CD4-positive, alpha-beta T cell treated with Interleukin-15 for 4 hours (primary cell): ENCODE measurements at regions not wholly inside any gene's neighbourhood (a gene's known extent, or its start where the extent isn't known, plus 50 kb on each side); places are given as distances from the start of the nearest gene placed in this dataset.
"Not testable (repeated sequence)": the region's sequence is repeated elsewhere in the genome, so short reads cannot be mapped to it uniquely, and the experiment has no call there.

Experiments used
- DNase-seq: peaks from one replicate; pipeline ENCODE4 v3.0.0-alpha.2; 2020; ENCODE audit warnings: low spot score

DNA sequence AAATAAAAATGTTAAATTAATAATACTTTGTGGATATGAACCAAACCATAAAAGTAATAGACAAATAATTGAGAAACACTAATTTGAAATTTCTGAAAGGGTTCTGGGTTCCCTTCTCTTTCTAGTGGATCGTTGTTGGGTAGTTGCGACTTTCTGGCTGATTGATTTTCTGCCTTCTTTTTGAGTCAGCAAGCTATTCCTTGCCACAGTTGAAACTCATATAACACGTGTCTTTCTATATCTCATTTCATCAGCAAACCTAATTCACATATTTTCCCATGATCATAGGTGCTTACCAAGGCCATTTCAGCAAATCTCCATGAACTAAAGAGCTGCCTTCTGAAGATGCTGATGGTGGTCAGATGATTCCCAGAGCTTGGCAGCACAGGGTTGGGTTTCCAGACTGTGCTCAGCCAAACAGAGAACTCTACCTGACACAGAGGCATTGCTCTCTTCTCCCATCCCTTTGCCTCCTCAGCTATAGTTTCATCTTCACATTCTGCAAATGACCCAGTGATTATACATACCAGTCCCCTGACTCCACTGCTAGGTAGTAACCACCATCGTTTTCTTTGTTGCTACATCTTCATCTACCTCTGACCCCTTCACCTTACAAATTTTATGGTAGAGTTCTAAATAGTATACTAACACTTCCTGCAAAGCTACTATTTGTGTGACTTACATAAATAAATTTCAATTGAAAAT is 383.9 kb upstream of the DPH6 start:
- no peak for DNase-seq

DNA sequence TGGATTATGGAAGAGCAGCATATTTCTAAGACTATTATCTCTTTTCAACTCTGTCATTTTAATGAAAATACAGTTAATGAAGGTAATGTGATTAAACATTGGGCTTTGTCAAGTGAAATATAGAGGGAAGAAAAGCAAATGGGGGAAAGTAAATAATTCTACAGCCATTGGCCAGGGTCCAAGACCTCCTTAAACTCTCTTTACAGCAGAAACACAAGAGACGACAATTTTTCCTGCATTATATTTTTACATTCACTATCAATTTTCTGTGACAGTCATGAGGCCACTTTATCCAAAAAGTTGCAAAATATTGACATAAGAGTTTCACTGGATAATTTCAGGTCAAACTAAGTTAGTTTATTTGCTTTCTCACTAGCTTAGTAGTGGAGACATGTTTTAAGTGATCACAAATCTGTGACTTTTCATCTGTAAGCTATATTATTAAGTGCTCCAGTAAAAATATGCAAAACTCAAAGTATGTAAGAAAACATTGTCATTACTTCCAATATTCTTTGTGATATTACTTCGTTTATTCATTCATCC is 385.9 kb upstream of the DPH6 start:
- no peak for DNase-seq

DNA sequence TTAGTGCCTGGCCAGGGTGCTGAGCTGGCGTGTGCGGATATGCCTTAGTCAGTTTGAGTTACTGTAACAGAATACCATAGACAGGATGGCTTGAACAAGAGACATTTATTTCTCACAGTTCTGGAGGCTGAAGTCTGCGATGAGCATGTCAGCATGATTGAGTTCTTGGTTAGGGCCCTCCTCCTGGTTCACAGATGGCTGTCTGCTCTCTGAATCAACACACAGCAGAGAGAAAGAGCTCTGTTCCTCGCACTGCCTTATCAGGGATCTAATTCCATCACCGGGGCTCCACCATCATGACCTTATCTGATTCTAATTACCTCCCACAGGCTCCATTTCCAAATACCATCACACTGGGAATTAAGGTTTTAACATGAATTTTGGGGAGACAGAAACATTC is 386.6 kb upstream of the DPH6 start:
- no peak for DNase-seq

DNA sequence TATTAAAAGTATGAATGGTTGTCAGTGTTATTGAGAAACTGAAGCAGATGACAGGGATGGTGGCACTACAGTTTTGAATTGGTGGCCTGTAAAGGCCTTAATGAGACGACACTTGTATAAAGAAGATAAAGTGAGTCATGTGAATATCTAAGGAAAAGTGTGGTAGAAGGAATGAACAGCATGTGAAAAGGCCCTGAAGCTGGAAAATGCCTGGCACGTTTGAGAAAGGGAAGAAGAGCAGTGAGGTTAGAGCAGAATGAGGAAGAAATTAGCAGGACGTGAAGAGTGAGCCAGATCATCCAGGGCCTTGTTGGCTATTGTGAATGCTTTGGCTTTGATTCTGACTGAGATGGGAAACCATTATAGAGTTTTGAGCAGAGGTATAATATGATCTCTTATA is 387.6 kb upstream of the DPH6 start:
- no peak for DNase-seq

DNA sequence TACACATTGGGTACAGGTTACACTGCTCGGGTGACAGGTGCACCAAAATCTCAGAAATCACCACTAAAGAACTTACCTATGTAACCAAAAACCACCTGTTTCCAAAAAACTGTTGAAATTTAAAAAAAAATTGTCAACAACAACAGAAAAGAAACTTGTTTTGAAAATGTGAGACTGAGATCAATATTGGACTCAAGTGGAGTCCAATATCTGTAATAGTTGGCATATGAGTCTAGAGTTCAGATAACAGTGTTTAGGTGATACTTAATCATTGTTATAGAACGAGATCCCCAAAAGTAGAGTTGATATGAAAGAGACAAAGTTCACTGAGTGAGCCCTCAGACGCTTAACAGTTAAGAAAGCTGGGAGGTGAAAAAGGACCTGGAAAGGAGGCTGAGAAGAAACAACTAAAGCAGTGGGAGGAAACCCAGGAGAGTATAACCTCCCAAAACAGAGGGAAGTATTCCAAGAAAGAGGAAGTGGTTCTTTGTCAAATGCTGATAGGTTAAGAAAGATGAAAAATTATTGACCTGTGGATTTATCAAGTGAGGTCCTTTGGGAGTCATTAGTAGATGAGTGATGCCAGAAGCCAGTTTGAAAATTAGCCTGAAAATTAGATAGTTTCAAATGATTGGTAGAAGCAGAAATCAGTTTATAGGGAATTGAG is 388.6 kb upstream of the DPH6 start:
- DNase-seq: no peak

DNA sequence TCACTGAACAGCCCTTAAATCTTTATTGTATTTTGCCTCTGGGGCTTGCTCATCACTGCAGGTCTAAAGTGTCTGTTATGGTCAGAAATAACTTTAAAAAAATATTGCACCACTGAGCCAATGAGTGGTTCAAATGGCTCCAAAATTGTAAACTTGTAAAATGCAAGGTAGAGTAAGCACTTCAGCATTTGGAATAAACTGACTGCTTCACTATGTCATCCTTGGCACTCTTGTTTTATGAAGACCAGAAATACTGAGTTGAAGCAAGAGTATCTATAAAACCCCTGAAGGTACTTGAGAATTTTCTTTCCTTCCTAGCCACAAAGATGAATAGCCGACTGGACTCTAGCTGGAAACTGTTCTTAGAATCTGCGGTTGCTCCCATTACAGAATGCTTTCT is 390.3 kb upstream of the DPH6 start:
- no peak for DNase-seq

DNA sequence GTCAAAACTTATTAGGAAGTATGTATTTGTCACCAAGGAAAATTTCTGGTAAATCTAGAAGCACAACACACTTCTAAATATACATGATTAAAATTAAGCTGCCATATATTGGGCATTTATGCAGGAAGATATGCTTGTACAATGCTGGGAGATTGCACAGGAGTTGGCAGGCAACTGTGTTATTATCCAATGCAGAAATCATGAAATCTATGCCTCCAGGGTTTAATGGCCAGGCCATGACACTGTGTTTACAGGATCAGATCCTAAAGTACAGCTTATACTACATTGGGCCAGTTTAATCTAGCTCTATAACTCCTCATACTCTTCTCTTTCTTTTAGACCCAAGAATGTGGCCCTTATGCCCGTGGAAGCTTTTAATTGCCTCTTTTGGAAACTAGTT is 391.4 kb upstream of the DPH6 start:
- no peak for DNase-seq

DNA sequence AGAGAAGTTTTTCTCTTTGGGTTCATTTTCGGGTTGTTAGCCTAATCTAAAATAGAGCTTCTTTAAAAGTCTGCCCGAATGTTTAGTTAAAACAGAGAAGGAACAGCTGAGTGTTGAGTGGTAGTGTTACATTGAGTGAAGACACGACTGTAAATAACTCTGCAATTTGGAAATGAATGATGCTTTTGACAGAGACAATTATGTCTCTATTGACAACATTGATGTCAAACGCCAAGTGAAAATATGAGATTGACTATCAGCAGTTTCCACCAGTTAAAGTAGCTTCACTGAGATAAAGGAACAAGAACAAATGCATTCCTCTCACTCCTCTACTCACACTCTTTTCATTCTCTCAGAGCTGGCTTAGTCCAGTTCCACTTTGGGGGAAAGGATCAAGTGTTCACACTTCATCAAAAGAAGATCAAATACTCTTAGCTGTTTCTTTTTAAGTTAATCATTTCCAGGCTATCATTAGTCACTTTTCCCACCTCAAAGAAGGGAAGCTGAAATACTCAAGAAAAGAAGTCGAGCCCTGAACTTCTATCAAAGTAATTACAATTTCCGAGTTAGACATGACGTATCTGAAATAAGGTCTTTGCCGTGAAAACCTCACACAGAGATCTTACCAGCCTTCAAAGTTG is 399.1 kb upstream of the DPH6 start:
- DNase-seq: no peak

DNA sequence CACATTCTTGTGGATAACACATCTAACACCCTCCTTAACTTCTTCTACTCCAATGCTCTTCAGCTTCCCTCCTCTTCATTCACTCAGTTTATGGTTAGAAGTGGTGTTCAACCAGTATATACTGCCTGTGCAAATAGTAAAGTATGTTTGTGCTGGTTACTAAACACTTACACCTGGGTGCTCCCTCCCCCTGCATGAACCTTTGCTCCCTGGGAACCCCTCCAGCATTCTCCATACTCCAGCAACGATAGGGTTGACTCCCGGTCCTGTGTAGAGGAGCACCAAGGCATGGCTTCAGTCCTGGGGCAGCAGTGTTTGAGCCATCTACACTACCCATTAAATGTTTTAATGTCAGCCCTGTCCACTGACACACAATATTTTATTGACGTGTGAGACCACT is 407.5 kb upstream of the DPH6 start:
- no peak for DNase-seq

DNA sequence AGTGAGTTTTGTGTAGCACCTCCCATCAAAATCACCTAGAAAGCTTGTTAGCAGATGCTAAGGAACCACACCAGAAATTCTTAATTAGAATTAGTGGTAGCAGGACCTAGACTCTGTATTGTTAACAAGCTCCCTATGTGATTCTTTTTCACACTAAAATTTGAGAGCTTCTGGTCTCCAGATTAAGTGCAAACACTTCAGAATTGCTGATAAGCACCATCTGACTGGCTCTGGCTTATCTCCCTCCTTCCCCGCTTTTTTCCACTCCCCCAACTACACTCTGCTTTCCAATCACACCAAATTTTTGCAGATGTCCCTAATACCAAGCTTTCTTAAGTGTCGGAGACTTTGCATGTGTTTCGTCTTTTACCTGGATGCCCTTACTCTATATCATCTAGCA is 410.1 kb upstream of the DPH6 start:
- no peak for DNase-seq

DNA sequence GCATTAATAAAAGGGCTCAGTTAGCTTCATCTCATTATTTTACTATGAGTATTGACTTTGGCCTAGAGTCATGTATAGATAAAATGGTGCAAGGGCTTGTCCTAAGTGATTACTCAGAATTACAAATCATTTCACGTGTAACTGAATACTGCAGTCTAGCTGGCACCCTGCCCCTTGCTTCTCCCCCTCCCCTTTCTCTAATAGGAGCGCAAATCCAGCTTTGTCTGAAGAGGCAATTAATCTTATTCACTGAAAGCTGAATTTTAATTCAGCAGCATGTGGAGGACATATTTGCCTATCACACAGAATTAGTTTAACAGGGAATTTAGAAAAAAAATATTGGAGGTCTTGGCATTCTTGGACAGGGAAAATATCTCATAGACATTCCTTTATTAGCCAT is 412.1 kb upstream of the DPH6 start:
- no peak for DNase-seq

DNA sequence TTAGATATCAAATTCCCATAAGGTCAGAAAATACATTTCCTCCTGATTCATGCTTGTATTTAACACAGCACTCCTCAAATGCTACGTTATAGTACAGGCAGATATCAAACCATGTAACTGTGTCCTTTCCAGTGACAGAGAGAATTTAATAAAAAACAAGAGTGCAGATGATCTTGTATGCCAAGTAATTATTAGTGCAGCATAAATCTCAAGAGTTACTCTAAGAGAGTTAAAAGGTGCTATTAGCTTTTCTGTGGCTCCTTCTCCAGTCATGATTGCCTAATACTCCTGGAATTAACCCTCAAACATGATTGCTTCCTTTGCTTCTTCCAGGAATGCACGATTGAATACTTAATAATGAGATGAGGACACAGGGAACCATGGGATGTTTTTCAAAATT is 413.0 kb upstream of the DPH6 start:
- no peak for DNase-seq

DNA sequence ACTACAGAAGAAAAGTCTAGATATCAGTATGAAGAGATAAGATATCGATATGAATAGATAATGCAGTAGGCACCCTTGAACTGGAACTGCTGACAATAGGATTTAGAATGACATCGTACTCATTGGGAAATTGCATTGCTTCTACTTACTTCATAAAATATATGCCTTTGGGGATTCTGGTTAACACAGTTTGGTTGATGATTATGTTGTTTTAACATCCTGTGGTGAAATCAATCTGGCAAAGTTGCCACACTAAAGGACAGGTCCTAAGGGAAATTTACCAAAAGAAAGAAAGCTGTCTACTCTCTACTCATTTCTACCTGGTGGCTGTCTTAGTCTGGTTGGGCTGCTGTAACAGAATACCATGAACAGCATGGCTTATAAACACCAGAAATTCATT is 417.4 kb upstream of the DPH6 start:
- DNase-seq: no peak

DNA sequence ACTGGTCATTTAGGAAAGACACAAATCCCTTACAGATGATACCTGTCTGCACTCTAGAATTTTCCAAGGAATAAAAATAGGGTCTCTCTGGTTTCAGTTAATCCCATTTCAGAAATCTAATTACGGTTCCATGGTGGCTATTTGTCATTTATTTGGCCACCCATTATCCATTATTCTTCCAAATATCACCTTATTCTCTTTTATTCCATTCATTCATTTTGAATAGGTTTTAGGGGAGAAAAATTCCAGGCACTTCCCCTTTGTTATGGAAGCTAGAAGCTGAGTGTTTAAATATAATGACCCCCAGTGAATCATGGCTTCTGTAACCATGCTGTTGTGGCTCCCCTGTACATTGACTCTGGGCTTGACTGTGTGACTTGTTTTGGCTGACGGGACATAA is 420.8 kb upstream of the DPH6 start:
- no peak for DNase-seq

DNA sequence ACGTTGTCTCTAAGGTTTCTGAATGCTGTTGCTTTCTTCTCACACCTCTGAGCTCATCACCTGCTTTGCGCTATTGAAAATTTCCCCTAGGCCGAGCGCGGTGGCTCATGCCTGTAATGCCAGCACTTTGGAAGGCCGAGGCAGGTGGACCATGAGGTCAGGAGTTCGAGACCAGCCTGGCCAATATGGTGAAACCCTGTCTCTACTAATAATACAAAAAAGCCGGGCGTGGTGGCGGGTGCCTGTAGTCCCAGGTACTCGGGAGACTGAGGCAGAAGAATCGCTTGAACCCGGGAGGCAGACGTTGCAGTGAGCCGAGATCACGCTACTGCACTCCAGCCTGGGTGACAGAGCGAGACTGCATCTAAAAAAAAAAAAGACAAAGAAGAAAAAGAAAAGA is 422.0 kb upstream of the DPH6 start:
- DNase-seq: not testable (repeated sequence)

DNA sequence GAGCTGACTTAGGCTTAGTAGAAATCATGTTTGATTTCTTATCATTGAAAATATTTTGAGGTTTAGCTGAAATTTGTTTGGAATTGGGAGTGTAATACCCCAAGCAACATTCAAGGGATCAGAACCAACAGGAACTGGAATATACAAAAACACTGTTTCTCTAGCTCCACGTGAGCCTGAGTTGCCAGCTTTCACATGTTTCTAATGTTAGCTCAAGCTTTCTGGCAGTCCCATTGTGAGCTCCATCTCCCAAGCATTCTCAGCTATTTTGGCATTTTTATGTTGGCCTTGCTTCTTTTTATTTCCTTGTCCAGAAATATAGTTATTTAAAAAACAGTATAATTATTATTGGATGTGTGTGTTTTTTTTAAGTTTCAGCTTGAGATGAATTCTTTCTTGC is 427.1 kb upstream of the DPH6 start:
- DNase-seq: no peak

DNA sequence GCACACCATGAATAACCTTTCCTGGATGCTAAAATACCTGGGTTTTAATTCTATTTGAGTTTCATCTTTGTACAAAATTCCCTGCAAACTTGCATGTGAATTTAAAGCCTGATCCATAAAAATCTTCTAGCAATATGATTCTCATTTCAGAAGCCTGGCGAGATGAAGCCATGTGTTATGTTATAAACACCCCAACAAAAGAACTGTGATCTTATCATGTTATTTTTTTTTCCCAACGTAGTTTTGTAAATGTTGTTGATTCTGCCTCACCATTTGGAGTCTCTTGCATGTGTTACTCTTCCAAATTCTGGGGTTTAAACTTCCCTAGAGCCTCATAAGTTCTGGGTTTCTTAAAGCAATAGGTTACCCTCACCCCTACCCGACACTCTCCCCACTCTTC is 428.1 kb upstream of the DPH6 start:
- DNase-seq: no peak

DNA sequence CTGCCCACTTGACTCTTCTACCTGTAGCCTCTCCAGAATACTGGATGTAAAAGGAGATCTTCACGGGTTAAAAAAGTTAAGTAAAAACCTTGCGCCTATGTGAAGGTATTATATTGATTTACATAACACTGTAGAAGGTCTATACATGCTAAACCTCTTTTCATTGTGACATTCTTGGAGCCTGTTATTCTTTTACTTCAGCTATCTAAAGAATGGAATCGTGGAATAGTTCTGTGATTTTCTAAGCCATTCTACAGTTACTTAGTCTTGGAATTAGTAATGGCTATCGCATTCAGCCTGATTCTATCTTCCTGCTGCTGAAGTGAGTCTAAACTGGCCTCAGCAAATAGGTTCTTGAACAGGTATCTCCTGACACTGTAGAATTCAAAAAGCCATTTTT is 430.0 kb upstream of the DPH6 start:
- DNase-seq: no peak

DNA sequence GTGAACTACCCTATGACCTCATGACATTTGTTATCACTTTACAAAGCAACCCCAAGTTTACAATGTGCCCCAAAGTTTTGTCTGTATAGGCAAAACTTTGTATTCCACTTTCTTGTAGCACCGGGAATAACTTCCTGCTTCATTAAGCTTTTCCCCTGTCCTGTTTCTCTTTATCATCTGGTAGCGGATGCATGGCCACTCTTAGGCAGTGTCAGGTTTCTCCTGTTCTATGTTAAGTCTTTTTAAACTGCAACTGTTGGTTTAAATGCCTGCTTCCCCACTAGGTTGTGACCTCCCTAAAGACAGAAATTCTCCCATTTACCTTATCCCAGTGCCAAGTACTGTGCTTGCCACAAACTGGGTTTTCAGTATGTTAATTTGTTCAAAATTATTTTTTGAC is 433.6 kb upstream of the DPH6 start:
- no peak for DNase-seq

DNA sequence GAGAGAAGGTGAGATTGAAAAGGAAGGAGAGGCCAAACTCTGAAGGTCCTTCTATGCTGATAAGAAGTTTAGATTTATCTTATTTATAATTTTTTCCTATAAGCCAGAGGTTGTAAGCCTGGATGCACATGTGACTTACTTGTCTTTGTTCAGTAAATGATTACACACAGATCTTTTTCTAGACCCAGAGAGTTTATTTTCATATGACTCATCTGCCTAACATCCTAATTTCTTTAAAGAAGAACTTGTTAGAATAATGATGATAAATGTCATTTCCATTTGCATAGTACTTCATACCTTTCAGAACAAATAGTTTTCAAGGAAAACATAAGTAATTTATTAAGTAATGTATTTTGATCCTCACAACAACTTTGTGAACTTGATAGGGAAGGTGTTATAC is 434.8 kb upstream of the DPH6 start:
- no peak for DNase-seq

DNA sequence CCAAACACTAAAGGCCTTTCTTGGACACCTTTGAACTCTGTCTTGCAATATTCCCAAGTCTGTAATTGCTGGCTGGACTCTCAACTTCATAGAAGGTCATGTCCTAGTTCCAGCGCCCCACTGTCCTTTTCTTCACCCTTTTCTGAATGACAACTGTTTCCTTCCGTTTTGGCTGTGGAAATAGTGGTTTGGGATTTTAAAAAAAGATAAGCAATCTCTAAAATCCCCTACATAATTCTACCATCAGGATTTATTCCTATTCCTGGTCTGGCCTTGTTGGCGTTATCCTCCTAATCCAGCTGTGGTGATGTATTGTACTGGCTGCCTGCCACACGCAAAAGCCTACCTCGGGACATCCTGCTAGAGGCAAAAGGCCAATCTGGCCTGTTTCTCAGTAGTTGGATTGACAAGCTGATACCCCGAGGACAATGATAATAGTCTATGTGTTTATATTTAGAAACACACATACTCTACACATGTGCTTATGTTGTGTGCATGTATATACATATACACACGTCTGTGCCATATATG is 440.3 kb upstream of the DPH6 start:
- DNase-seq: no peak

DNA sequence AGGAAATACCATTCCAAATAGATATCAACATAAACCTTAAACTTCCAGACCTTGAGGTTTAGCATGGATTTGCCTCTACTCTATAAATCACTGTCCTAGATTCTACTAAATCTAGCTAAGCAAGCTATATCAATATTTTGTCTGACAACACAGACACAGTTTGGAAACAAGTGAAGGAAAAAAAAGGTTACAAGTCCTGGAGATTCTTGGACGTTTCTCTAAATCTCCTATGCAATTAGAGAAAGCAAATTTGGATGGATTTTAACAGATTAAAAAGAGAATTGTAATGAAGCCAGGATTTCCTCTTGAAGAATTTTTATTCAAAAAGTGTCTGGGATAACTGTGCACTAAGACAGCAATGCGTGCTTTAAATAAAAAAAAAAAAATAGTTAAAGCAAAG is 441.1 kb upstream of the DPH6 start:
- no peak for DNase-seq

DNA sequence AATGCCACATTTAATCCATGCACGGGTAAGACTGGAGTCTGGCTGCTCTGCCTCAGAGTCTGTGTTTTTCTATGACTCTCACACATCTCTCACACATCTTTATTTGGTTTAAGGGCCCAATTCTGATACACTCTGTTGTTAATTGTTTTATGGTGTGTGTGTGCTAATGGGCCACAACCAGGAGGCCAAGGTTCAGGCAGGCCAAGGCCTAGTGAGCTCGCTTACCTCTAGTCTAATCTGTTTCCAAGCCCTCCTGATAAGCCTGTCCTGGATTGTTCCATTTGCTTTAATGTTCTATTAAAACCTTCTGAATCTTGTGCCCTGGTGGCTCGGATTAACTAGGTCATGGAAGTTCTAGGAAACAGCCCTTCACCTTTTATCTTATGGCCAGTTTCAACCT is 445.4 kb upstream of the DPH6 start:
- DNase-seq: no peak
